ENCODE measurements at regions not wholly inside any gene's neighbourhood (a gene's known extent, or its start where the extent isn't known, plus 50 kb on each side); places are given as distances from the start of the nearest gene placed in this dataset.
"Not testable (repeated sequence)": the region's sequence is repeated elsewhere in the genome, so short reads cannot be mapped to it uniquely, and the experiment has no call there.

GRCh38 chr4:54449999-54450398, 207.8 kb upstream of the KIT start:
- H3K4me3 ChIP-seq, result no peak overlapping the region
- DNase-seq (ENCODE audit: low read depth in 1 of 2, low spot score in 1 of 2) (no peak), FAIRE-seq (no peak), ATAC-seq (no peak)
- CTCF ChIA-PET, result no interaction called here
- H3K4me2 ChIP-seq, result no peak overlapping the region
- POLR2A ChIA-PET, result no interaction called here
- no peak overlapping the region for H3K27ac ChIP-seq
- WGBS (ENCODE audit: missing lambda C conversion rate), result 42% methylated on average over 5 of the region's 5 CpGs
- TF ChIP-seq POLR2A (IDR thresholded peaks at IDR 0.05; ENCODE audit: low read length), result no peak
- no peak for TF ChIP-seq MYC (IDR thresholded peaks at IDR 0.05; ENCODE audit: borderline replicate concordance, low read length)
- no peak for TF ChIP-seq MAFK (IDR thresholded peaks at IDR 0.05; ENCODE audit: partially characterized antibody)
- no peak for TF ChIP-seq TP53 (CRISPR knock-in tag; IDR thresholded peaks at IDR 0.05)
- TF ChIP-seq RARB (CRISPR knock-in tag; IDR thresholded peaks at IDR 0.05), result no peak
- no peaks in the 10 kb centered on the region for H3K4me1 ChIP-seq
- H3K9me3 ChIP-seq, result no peaks in the 10 kb centered on the region

DNA sequence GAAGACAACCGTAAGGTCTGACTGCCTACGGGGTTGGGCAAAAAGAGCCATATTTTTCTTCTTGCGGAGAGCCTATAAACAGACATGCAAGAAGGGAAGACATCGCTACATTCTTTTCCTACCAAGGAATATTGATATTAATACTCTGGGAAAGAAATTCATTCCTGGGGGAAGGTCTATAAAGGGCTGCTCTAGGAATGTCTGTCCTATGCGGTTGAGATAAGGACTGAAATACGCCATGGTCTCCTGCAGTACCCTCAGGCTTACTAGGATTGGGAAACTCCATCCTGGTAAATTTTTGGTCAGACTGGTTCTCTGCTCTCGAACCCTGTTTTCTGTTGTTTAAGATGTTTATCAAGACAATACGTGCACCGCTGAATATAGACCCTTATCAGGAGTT, 190.8 kb upstream of the KIT start:
- POLR2A ChIA-PET; H3K9me3 ChIP-seq; DNase-seq (ENCODE audit: low read depth in 1 of 2, low spot score in 1 of 2); ATAC-seq; H3K27ac ChIP-seq; CTCF ChIA-PET; FAIRE-seq; H3K4me1 ChIP-seq; H3K4me2 ChIP-seq; H3K4me3 ChIP-seq: not testable (repeated sequence)
- 42% methylated on average over 9 of the region's 9 CpGs for WGBS (ENCODE audit: missing lambda C conversion rate)

- H3K4me2 ChIP-seq, result no peak overlapping the region
- ATAC-seq (peak in 1 of 2 experiments; percentile 46; a peak in 2 of 6 replicates), FAIRE-seq (no peak), DNase-seq (ENCODE audit: low read depth in 1 of 2, low spot score in 1 of 2) (peak in 1 of 2 experiments; percentile 62)
- H3K4me1 ChIP-seq, result no peaks in the 10 kb centered on the region
- TF ChIP-seq HEYL (CRISPR knock-in tag; IDR thresholded peaks at IDR 0.05) (no peak), NR3C1 (IDR thresholded peaks at IDR 0.05) (no peak), CBX8 (IDR thresholded peaks at IDR 0.05) (no peak), HOXB13 (CRISPR knock-in tag; IDR thresholded peaks at IDR 0.05; ENCODE audit: low read depth) (no peak), HOXA7 (CRISPR knock-in tag; IDR thresholded peaks at IDR 0.05) (no peak)
- TF ChIP-seq, protein P1, sequence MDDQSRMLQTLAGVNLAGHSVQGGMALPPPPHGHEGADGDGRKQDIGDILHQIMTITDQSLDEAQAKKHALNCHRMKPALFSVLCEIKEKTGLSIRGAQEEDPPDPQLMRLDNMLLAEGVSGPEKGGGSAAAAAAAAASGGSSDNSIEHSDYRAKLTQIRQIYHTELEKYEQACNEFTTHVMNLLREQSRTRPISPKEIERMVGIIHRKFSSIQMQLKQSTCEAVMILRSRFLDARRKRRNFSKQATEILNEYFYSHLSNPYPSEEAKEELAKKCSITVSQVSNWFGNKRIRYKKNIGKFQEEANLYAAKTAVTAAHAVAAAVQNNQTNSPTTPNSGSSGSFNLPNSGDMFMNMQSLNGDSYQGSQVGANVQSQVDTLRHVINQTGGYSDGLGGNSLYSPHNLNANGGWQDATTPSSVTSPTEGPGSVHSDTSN (IDR thresholded peaks at IDR 0.05), result no peak
- H3K9me3 ChIP-seq, result no peaks in the 10 kb centered on the region
- ChIA-PET CTCF (no interaction called here), POLR2A (no interaction called here)
- H3K27ac ChIP-seq, result no peak overlapping the region
- H3K4me3 ChIP-seq, result no peak overlapping the region
- WGBS (ENCODE audit: missing lambda C conversion rate), result 0% methylated on average over 6 of the region's 7 CpGs
These were observed 184.6 kb upstream of the KIT start for GRCh38 chr4:54473077-54473545.

GRCh38 chr4:54473798-54474197, 184.0 kb upstream of the KIT start:
- H3K27ac ChIP-seq, result no peak overlapping the region
- no peak for DNase-seq (ENCODE audit: low read depth in 1 of 2, low spot score in 1 of 2)
- H3K4me2 ChIP-seq, result no peak overlapping the region
- no peak for ATAC-seq
- no peaks in the 10 kb centered on the region for H3K9me3 ChIP-seq
- 41% methylated on average over 6 of the region's 6 CpGs for WGBS (ENCODE audit: missing lambda C conversion rate)
- H3K4me1 ChIP-seq, result no peaks in the 10 kb centered on the region
- ChIA-PET CTCF (interaction anchor here (1.0 kb wide), 1 partner anchor 155 kb away, joined by 3 read pairs; no protein-coding TSS in a partner anchor), POLR2A (no interaction called here)
- H3K4me3 ChIP-seq, result no peak overlapping the region
- TF ChIP-seq BCL3 (IDR thresholded peaks at IDR 0.05) (no peak), NFE2L2 (conservative IDR thresholded peaks at IDR 0.05; ENCODE audit: low read length) (no peak)
- no peak for FAIRE-seq

- no peaks in the 10 kb centered on the region for H3K9me3 ChIP-seq
These were observed 182.2 kb upstream of the KIT start for GRCh38 chr4:54475546-54475945.

More at GRCh38 chr4:54475546-54475945, 182.2 kb upstream of the KIT start:
- FAIRE-seq (no peak), DNase-seq (ENCODE audit: low read depth in 1 of 2, low spot score in 1 of 2) (no peak), ATAC-seq (no peak)
- no peak overlapping the region for H3K4me2 ChIP-seq
- CTCF ChIA-PET, result no interaction called here
- TF ChIP-seq ZC3H11A (IDR thresholded peaks at IDR 0.05), result no peak
- TF ChIP-seq, protein P2, sequence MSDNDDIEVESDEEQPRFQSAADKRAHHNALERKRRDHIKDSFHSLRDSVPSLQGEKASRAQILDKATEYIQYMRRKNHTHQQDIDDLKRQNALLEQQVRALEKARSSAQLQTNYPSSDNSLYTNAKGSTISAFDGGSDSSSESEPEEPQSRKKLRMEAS (IDR thresholded peaks at IDR 0.05), result no peak
- TF ChIP-seq PHF8 (IDR thresholded peaks at IDR 0.05; ENCODE audit: borderline replicate concordance, low read depth), result no peak
- no peak for TF ChIP-seq MAFK (IDR thresholded peaks at IDR 0.05; ENCODE audit: partially characterized antibody)
- no peak for TF ChIP-seq ESRRA (IDR thresholded peaks at IDR 0.05; ENCODE audit: borderline replicate concordance, low read length)
- TF ChIP-seq, protein P3, sequence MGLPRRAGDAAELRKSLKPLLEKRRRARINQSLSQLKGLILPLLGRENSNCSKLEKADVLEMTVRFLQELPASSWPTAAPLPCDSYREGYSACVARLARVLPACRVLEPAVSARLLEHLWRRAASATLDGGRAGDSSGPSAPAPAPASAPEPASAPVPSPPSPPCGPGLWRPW (IDR thresholded peaks at IDR 0.05), result no peak
- POLR2A ChIA-PET, result no interaction called here
- no peak overlapping the region for H3K27ac ChIP-seq
- H3K4me3 ChIP-seq, result no peak overlapping the region
- H3K4me1 ChIP-seq, result no peaks in the 10 kb centered on the region

All from A549 (cell line).